ENCODE measurements at regions not wholly inside any gene's neighbourhood (a gene's known extent, or its start where the extent isn't known, plus 50 kb on each side); places are given as distances from the start of the nearest gene placed in this dataset.

DNA sequence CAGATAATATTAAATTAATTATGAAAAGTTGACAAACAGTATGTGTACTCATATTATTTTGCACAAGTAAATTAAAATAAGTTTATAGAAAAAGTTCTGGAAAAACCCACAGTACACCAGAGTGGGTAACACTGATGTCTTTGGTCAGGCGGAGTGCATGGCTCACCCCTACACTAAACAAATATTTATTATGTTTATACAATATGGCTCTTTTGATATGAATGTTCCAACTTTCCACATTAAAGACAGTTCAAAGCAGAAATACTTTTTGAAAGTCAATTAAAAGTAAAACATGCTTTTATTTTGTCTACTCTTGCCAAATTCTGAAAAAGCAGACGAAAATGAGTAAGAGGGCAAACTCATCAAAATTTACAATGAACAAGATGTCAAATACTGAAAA lies 56.2 kb upstream of the DCBLD2 start:
- TF ChIP-seq EZH2 (IDR thresholded peaks at IDR 0.05; ENCODE audit: borderline replicate concordance) (no peak), EZH2phosphoT487 (IDR thresholded peaks at IDR 0.05; ENCODE audit: low read depth, severe bottlenecking, unreplicated experiment) (no peak)
- TF ChIP-seq, protein P1, sequence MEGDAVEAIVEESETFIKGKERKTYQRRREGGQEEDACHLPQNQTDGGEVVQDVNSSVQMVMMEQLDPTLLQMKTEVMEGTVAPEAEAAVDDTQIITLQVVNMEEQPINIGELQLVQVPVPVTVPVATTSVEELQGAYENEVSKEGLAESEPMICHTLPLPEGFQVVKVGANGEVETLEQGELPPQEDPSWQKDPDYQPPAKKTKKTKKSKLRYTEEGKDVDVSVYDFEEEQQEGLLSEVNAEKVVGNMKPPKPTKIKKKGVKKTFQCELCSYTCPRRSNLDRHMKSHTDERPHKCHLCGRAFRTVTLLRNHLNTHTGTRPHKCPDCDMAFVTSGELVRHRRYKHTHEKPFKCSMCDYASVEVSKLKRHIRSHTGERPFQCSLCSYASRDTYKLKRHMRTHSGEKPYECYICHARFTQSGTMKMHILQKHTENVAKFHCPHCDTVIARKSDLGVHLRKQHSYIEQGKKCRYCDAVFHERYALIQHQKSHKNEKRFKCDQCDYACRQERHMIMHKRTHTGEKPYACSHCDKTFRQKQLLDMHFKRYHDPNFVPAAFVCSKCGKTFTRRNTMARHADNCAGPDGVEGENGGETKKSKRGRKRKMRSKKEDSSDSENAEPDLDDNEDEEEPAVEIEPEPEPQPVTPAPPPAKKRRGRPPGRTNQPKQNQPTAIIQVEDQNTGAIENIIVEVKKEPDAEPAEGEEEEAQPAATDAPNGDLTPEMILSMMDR (IDR thresholded peaks at IDR 0.05; ENCODE audit: poor library complexity) = no peak
